H1 (cell line): ENCODE measurements at regions not wholly inside any gene's neighbourhood (a gene's known extent, or its start where the extent isn't known, plus 50 kb on each side); places are given as distances from the start of the nearest gene placed in this dataset.
A peak's percentile ranks its signal among the peaks of the same experiment; 100 is the strongest.

Experiments used
- CTCF ChIA-PET: fragments of 300-600 bp; sonication (Branson Sonifier 250); formaldehyde crosslinking; loops from one replicate; lab custom pipeline; 2021; ENCODE audit not compliant: partially characterized antibody; lab: Charles Lee
- POLR2A ChIA-PET: fragments of 300-600 bp; sonication (Branson Sonifier 250); formaldehyde crosslinking; loops from one replicate; lab custom pipeline; 2021; ENCODE audit warnings: inconsistent platforms; ENCODE audit not compliant: partially characterized antibody; lab: Charles Lee
- DNase-seq, 2 experiments: peaks; one replicate each; pipeline versions ENCODE4 v3.0.0 to v3.0.0-alpha.2; 2010 to 2022; ENCODE audit warnings: low spot score in 2 of 2, low read depth in 1 of 2, mixed read lengths in 1 of 2
- FAIRE-seq: peaks from 2 replicates; lab custom pipeline; 2011; peaks lifted over from hg19 to GRCh38; lab: Jason Lieb, UNC
- H2AFZ ChIP-seq: 2 replicates; pipeline ENCODE4 v1.8.1; 2012; ENCODE audit warnings: low read length, inconsistent platforms
- H2AK5ac ChIP-seq: 2 replicates; pipeline ENCODE4 v1.6.1; 2013; ENCODE audit warnings: low read depth, low read length
- H2BK120ac ChIP-seq: replicated peaks from 2 replicates; pipeline ENCODE3; 2013; ENCODE audit warnings: low read depth, low read length, inconsistent platforms
- H2BK12ac ChIP-seq: 2 replicates; pipeline ENCODE4 v1.6.1; 2013; ENCODE audit warnings: low read depth, low read length
- H2BK15ac ChIP-seq: 2 replicates; pipeline ENCODE4 v1.6.1; 2013; ENCODE audit warnings: low read length
- H2BK20ac ChIP-seq: 2 replicates; pipeline ENCODE4 v1.6.1; 2013; ENCODE audit warnings: low read length
- H2BK5ac ChIP-seq: 2 replicates; pipeline ENCODE4 v1.6.1; 2013; ENCODE audit warnings: low read depth, low read length
- H3K14ac ChIP-seq: 2 replicates; pipeline ENCODE4 v1.6.1; 2013; ENCODE audit warnings: inconsistent platforms; ENCODE audit not compliant: insufficient read length
- H3K18ac ChIP-seq: 2 replicates; pipeline ENCODE4 v1.6.1; 2013; ENCODE audit warnings: low read length; ENCODE audit errors: extremely low read depth
- H3K23ac ChIP-seq: 2 replicates; pipeline ENCODE4 v1.6.1; 2013; ENCODE audit warnings: inconsistent platforms; ENCODE audit not compliant: insufficient read length
- H3K23me2 ChIP-seq: 2 replicates; pipeline ENCODE4 v1.6.1; 2013; ENCODE audit warnings: low read depth, low read length
- H3K27ac ChIP-seq: 2 replicates; pipeline ENCODE4 v1.6.1; 2011; ENCODE audit warnings: low read depth, low read length, inconsistent platforms
- H3K27me3 ChIP-seq, 4 experiments: replicated peaks in 1 of 4; 1 replicate in 1 of 4; 2 replicates in 3 of 4; pipeline versions ENCODE4 v1.6.1 to v1.8.1; 2011 to 2013; ENCODE audit warnings: low read length in 3 of 4, mild to moderate bottlenecking in 3 of 4, inconsistent platforms in 2 of 4, mixed read lengths in 2 of 4, moderate library complexity in 1 of 4; ENCODE audit not compliant: control insufficient read depth in 3 of 4, insufficient read depth in 3 of 4; ENCODE audit errors: extremely low read depth in 1 of 4
- H3K36me3 ChIP-seq, 4 experiments: 2 replicates each; pipeline versions ENCODE4 v1.6.1 to v1.8.1; 2011 to 2013; ENCODE audit warnings: mild to moderate bottlenecking in 4 of 4, low read length in 3 of 4, moderate library complexity in 2 of 4, control low read depth in 1 of 4, inconsistent platforms in 1 of 4; ENCODE audit not compliant: insufficient read depth in 4 of 4, control insufficient read depth in 2 of 4
- H3K4ac ChIP-seq: replicated peaks from 2 replicates; pipeline ENCODE3; 2013; ENCODE audit warnings: low read length, low read depth, mixed read lengths, inconsistent platforms; ENCODE audit not compliant: insufficient read length
- H3K4me1 ChIP-seq, 4 experiments: replicated peaks in 1 of 4; 1 replicate in 1 of 4; 2 replicates in 3 of 4; pipeline versions ENCODE4 v1.6.1 to v1.8.1; 2011 to 2013; ENCODE audit warnings: low read length in 3 of 4, inconsistent platforms in 2 of 4, mixed read lengths in 1 of 4; ENCODE audit not compliant: insufficient read depth in 4 of 4, control insufficient read depth in 3 of 4
- H3K4me2 ChIP-seq, 2 experiments: 2 replicates each; pipeline versions ENCODE4 v1.6.1 to v1.8.1; 2011 to 2013; ENCODE audit warnings: low read depth in 2 of 2, low read length in 2 of 2, control low read depth in 1 of 2, inconsistent platforms in 1 of 2, mild to moderate bottlenecking in 1 of 2; ENCODE audit not compliant: insufficient read depth in 1 of 2
- H3K4me3 ChIP-seq, 4 experiments: fragments of 200-600, 300-600 bp in 1 of 4; sonication (generic), shearing (Covaris generic), sonication (Bioruptor Twin) in 1 of 4; 2 replicates each; pipeline versions ENCODE4 v1.5.1 to v1.8.1; 2011 to 2016; ENCODE audit warnings: low read length in 4 of 4, low read depth in 3 of 4, control low read depth in 2 of 4, inconsistent platforms in 2 of 4, mild to moderate bottlenecking in 2 of 4, mixed read lengths in 1 of 4, moderate library complexity in 1 of 4; ENCODE audit not compliant: insufficient read depth in 2 of 4; ENCODE audit errors: extremely low read depth in 1 of 4
- H3K56ac ChIP-seq: replicated peaks from 2 replicates; pipeline ENCODE3; 2013; ENCODE audit warnings: low read depth, mild to moderate bottlenecking, mixed read lengths, low read length, inconsistent platforms; ENCODE audit not compliant: insufficient read length
- H3K79me1 ChIP-seq: 2 replicates; pipeline ENCODE4 v1.6.1; 2013; ENCODE audit warnings: low read depth, low read length, control low read depth
- H3K79me2 ChIP-seq, 2 experiments: 2 replicates each; pipeline versions ENCODE4 v1.6.1 to v1.8.1; 2012 to 2013; ENCODE audit warnings: low read length in 2 of 2, mild to moderate bottlenecking in 2 of 2, inconsistent platforms in 1 of 2; ENCODE audit not compliant: insufficient read depth in 2 of 2, control insufficient read depth in 1 of 2
- H3K9ac ChIP-seq, 4 experiments: replicated peaks in 1 of 4; 1 replicate in 1 of 4; 2 replicates in 3 of 4; pipeline versions ENCODE4 v1.6.1 to v1.8.1; 2011 to 2013; ENCODE audit warnings: low read depth in 3 of 4, low read length in 3 of 4, control low read depth in 2 of 4, mild to moderate bottlenecking in 2 of 4, moderate library complexity in 2 of 4, inconsistent platforms in 1 of 4; ENCODE audit errors: extremely low read depth in 1 of 4
- H3K9me3 ChIP-seq, 2 experiments: 2 replicates each; pipeline versions ENCODE4 v1.6.1 to v1.8.1; 2012 to 2013; ENCODE audit warnings: mild to moderate bottlenecking in 2 of 2, moderate library complexity in 2 of 2, control low read depth in 1 of 2, inconsistent platforms in 1 of 2, low read depth in 1 of 2, low read length in 1 of 2, mixed read lengths in 1 of 2; ENCODE audit not compliant: insufficient read depth in 2 of 2
- H4K20me1 ChIP-seq, 2 experiments: replicated peaks in 1 of 2; 2 replicates each; pipeline versions ENCODE3 to v1.8.1; 2011 to 2013; ENCODE audit warnings: inconsistent platforms in 2 of 2, low read length in 2 of 2, mild to moderate bottlenecking in 1 of 2; ENCODE audit not compliant: insufficient read depth in 2 of 2, control insufficient read depth in 1 of 2
- H4K5ac ChIP-seq: 2 replicates; pipeline ENCODE4 v1.6.1; 2013; ENCODE audit warnings: low read length, low read depth, mixed read lengths, inconsistent platforms; ENCODE audit not compliant: insufficient read length
- H4K8ac ChIP-seq: 2 replicates; pipeline ENCODE4 v1.8.0; 2013; ENCODE audit warnings: mild to moderate bottlenecking, moderate library complexity, low read length, inconsistent platforms; ENCODE audit not compliant: insufficient read depth; ENCODE audit errors: extremely low read depth
- H4K91ac ChIP-seq: replicated peaks from 2 replicates; pipeline ENCODE3; 2013; ENCODE audit warnings: low read length, mixed read lengths, inconsistent platforms; ENCODE audit not compliant: insufficient read length
- CBX5 ChIP-seq: fragments of 300-800, 300-1000 bp; sonication (generic); IDR thresholded peaks from 2 replicates; pipeline ENCODE4 v1.7.1; 2016; ENCODE audit warnings: antibody characterized with exemption, low read length, low read depth
- EZH2 ChIP-seq: fragments of 200-600 bp; sonication (generic); IDR thresholded peaks from 2 replicates; pipeline ENCODE4 v1.7.1; 2012; ENCODE audit warnings: low read depth, mild to moderate bottlenecking, moderate library complexity, low read length, inconsistent platforms; ENCODE audit not compliant: severe bottlenecking
- NRF1 ChIP-seq: IDR thresholded peaks from 2 replicates; pipeline ENCODE4 v1.6.1; 2011; ENCODE audit warnings: mild to moderate bottlenecking, low read depth, low read length, improper control_type of control experiment
- POLR2A ChIP-seq, 2 experiments: IDR thresholded peaks; 1 replicate in 1 of 2; 2 replicates in 1 of 2; pipeline ENCODE4 v1.6.1; 2011; ENCODE audit warnings: low read depth in 2 of 2, low read length in 2 of 2, mild to moderate bottlenecking in 2 of 2; ENCODE audit errors: control extremely low read depth in 1 of 2
- RXRA ChIP-seq: IDR thresholded peaks from 2 replicates; pipeline ENCODE4 v1.6.1; 2011; ENCODE audit warnings: low read depth, mild to moderate bottlenecking, low read length, moderate library complexity; ENCODE audit not compliant: insufficient read depth
- WGBS, 2 experiments: shearing (Covaris generic) in 1 of 2; methylation state at CpG; one replicate each; pipeline versions ENCODE4 v1.1.6 to v1.1.7; 2013 to 2015; ENCODE audit warnings: low lambda C conversion rate in 2 of 2, mixed read lengths in 2 of 2, inconsistent platforms in 1 of 2, low coverage in 1 of 2, missing lambda C conversion rate in 1 of 2; ENCODE audit not compliant: insufficient replicate concordance in 2 of 2, insufficient coverage in 1 of 2, insufficient read length in 1 of 2; ENCODE audit errors: extremely low coverage in 1 of 2, missing lambda C conversion rate in 1 of 2; 5-methylcytosine and 5-hydroxymethylcytosine counted together

DNA sequence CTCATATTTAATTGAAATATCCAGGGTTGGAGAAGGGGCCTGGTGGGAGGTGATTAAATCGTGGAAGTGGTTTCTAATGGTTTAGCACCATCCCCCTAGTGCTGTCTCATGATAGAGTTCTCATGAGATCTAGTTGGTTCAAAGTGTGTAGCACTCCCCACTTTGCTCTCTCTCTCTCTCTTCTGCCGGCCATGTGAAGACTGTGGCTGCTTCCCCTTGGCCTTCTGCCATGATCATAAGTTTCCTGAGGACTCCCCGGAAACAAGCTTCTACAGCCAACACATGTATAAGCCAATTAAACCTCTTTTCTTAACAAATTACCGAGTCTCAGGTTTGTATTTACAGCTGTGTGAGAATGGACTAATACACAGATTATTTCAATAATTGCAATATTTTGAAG, 305.8 kb upstream of the KCND2 start:
- DNase-seq (no peak), FAIRE-seq (no peak)
- H2BK15ac ChIP-seq, result no peak overlapping the region
- no peaks in the 10 kb centered on the region for H3K79me1 ChIP-seq
- H3K4me3 ChIP-seq, result no peak overlapping the region
- no peak overlapping the region for H4K8ac ChIP-seq
- no peak overlapping the region for H3K9ac ChIP-seq
- ChIA-PET POLR2A (no interaction called here), CTCF (interaction anchor here (2.1 kb wide), 1 partner anchor 31 kb away, joined by 5 read pairs; no protein-coding TSS in a partner anchor)
- no peaks in the 10 kb centered on the region for H3K79me2 ChIP-seq
- no peaks in the 10 kb centered on the region for H3K36me3 ChIP-seq
- no peaks in the 10 kb centered on the region for H3K23me2 ChIP-seq
- H3K56ac ChIP-seq, result no peak overlapping the region
- H3K18ac ChIP-seq, result no peak overlapping the region
- no peak overlapping the region for H3K4ac ChIP-seq
- H3K9me3 ChIP-seq, result no peaks in the 10 kb centered on the region
- H2BK120ac ChIP-seq, result no peak overlapping the region
- H2AFZ ChIP-seq, result 0 out of 2 replicates have a peak overlapping the region, but pooled peaks have one; percentile 22
- no peak overlapping the region for H3K23ac ChIP-seq
- no peaks in the 10 kb centered on the region for H4K20me1 ChIP-seq
- no peak overlapping the region for H2AK5ac ChIP-seq
- no peaks in the 10 kb centered on the region for H3K27me3 ChIP-seq
- 87% methylated on average over 4 of the region's 4 CpGs; no CpG with 5 or more reads in 1 of the 2 experiments for WGBS, 2 experiments
- no peak overlapping the region for H2BK20ac ChIP-seq
- H2BK5ac ChIP-seq, result no peak overlapping the region
- H3K4me2 ChIP-seq, result no peak overlapping the region
- no peak overlapping the region for H3K27ac ChIP-seq
- no peaks in the 10 kb centered on the region for H3K4me1 ChIP-seq
- no peak overlapping the region for H4K91ac ChIP-seq
- no peak for TF ChIP-seq CBX5
- TF ChIP-seq POLR2A (IDR thresholded peaks at IDR 0.05; ENCODE audit: control extremely low read depth in 1 of 2, low read depth in 2 of 2, low read length in 2 of 2), result no peak
- no peak for TF ChIP-seq RXRA
- TF ChIP-seq NRF1, result no peak
- no peak for TF ChIP-seq EZH2
- no peak overlapping the region for H4K5ac ChIP-seq
- no peak overlapping the region for H2BK12ac ChIP-seq
- no peak overlapping the region for H3K14ac ChIP-seq
